OCI-LY3 (cell line): ENCODE measurements at regions not wholly inside any gene's neighbourhood (a gene's known extent, or its start where the extent isn't known, plus 50 kb on each side); places are given as distances from the start of the nearest gene placed in this dataset.

ENCODE experiments used
- H2AFZ ChIP-seq: fragments of 200-600, 300-600 bp; shearing (Covaris generic); 2 replicates; pipeline ENCODE4 v1.6.0; 2014; ENCODE audit warnings: antibody characterized with exemption, low read depth, low read length
- H3K27ac ChIP-seq: fragments of 200-600, 300-600 bp; sonication (generic); 2 replicates; pipeline ENCODE4 v1.5.1; 2014; ENCODE audit warnings: mild to moderate bottlenecking, low read length, moderate library complexity, mixed read lengths
- H3K27me3 ChIP-seq: fragments of 200-600, 300-600 bp; sonication (generic); 2 replicates; pipeline ENCODE4 v1.6.1; 2014; ENCODE audit warnings: low read depth, low read length, mixed read lengths
- H3K36me3 ChIP-seq: fragments of 200-600, 300-600 bp; sonication (generic); replicated peaks from 2 replicates; pipeline ENCODE3; 2014; ENCODE audit warnings: low read depth, low read length, mixed read lengths
- H3K4me1 ChIP-seq: fragments of 300-600, 200-600 bp; sonication (generic); 2 replicates; pipeline ENCODE4 v1.6.1; 2014; ENCODE audit warnings: low read length, mixed read lengths
- H3K4me2 ChIP-seq: fragments of 200-600, 300-600 bp; sonication (generic); 2 replicates; pipeline ENCODE4 v1.6.1; 2014; ENCODE audit warnings: low read length, mixed read lengths
- H3K4me3 ChIP-seq: fragments of 300-600, 200-600 bp; sonication (generic); 2 replicates; pipeline ENCODE4 v1.5.1; 2014; ENCODE audit warnings: antibody characterized with exemption, mild to moderate bottlenecking, low read length, moderate library complexity
- H3K79me2 ChIP-seq: fragments of 300-600, 200-600 bp; shearing (Covaris generic); 2 replicates; pipeline ENCODE4 v1.6.1; 2014; ENCODE audit warnings: mild to moderate bottlenecking, low read length, mixed read lengths
- H3K9ac ChIP-seq: fragments of 300-600, 200-600 bp; shearing (Covaris generic); 2 replicates; pipeline ENCODE4 v1.6.0; 2014; ENCODE audit warnings: mild to moderate bottlenecking, low read length, moderate library complexity
- H3K9me3 ChIP-seq: fragments of 200-600, 300-600 bp; shearing (Covaris generic); 2 replicates; pipeline ENCODE4 v1.6.1; 2014; ENCODE audit warnings: low read length, mixed read lengths; ENCODE audit not compliant: insufficient read depth
- H4K20me1 ChIP-seq: fragments of 200-600, 300-600 bp; sonication (generic); 2 replicates; pipeline ENCODE4 v1.6.1; 2016; ENCODE audit warnings: low read length, mixed read lengths; ENCODE audit not compliant: insufficient read depth
- EZH2phosphoT487 ChIP-seq: fragments of 200-600 bp; shearing (Covaris generic); IDR thresholded peaks from 2 replicates; pipeline ENCODE4 v1.6.1; 2018; ENCODE audit warnings: antibody characterized with exemption, mixed run types, low read depth
- TF ChIP-seq, protein P1 (sequence below): fragments of 200-600, 300-600 bp; sonication (generic); IDR thresholded peaks from 2 replicates; pipeline ENCODE4 v1.5.1; 2014; ENCODE audit warnings: antibody characterized with exemption, low read length, low read depth

DNA sequence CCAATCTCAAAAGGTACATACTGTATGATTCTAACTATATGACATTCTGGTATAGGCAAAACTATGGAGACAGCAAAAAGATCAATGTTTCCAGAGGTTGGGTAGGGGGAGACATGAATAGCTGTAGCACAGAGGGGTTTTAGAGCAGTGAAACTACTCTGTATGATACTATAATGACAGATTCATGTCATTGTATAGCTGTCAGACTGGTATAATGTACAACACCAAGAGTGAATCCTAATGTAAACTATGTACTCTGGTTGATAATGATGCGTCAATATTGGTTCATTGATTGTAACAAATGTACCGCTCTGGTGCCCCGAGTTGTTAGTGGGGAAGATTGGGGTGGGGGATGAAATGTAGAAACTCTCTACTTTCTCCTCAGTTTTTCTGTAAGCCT, 172.4 kb upstream of the SPOPL start:
- no peaks in the 10 kb centered on the region for H3K79me2 ChIP-seq
- no peaks in the 10 kb centered on the region for H4K20me1 ChIP-seq
- H3K36me3 ChIP-seq, result no peaks in the 10 kb centered on the region
- no peak overlapping the region for H3K4me3 ChIP-seq
- no peak overlapping the region for H3K9ac ChIP-seq
- TF ChIP-seq EZH2phosphoT487, result no peak
- TF ChIP-seq, protein P1, sequence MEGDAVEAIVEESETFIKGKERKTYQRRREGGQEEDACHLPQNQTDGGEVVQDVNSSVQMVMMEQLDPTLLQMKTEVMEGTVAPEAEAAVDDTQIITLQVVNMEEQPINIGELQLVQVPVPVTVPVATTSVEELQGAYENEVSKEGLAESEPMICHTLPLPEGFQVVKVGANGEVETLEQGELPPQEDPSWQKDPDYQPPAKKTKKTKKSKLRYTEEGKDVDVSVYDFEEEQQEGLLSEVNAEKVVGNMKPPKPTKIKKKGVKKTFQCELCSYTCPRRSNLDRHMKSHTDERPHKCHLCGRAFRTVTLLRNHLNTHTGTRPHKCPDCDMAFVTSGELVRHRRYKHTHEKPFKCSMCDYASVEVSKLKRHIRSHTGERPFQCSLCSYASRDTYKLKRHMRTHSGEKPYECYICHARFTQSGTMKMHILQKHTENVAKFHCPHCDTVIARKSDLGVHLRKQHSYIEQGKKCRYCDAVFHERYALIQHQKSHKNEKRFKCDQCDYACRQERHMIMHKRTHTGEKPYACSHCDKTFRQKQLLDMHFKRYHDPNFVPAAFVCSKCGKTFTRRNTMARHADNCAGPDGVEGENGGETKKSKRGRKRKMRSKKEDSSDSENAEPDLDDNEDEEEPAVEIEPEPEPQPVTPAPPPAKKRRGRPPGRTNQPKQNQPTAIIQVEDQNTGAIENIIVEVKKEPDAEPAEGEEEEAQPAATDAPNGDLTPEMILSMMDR, result no peak
- no peaks in the 10 kb centered on the region for H3K27me3 ChIP-seq
- no peak overlapping the region for H3K4me2 ChIP-seq
- no peak overlapping the region for H2AFZ ChIP-seq
- no peak overlapping the region for H3K27ac ChIP-seq
- H3K9me3 ChIP-seq, result no peaks in the 10 kb centered on the region
- peaks cover 9% of the 10 kb centered on the region for H3K4me1 ChIP-seq

DNA sequence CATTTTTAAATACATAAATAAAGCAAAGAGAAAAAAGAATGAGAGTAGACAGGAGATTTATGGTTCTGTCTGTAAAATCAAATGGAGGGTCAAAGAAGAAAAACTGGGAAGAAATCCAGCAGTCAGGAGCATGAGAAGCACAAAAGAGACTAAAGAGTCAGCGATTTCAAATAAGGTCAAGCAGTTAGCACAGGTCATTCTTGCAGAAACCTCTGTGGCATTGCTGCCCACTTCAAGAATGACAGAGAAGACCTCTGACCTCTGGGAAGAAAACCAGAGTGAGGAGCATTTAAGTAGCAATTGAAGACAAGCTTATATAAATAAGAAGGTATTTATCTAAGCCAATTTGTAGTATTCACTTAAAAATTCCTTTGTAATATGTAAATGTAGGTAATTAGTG, 172.0 kb upstream of the SPOPL start:
- TF ChIP-seq, protein P1, result no peak
- no peak for TF ChIP-seq EZH2phosphoT487

DNA sequence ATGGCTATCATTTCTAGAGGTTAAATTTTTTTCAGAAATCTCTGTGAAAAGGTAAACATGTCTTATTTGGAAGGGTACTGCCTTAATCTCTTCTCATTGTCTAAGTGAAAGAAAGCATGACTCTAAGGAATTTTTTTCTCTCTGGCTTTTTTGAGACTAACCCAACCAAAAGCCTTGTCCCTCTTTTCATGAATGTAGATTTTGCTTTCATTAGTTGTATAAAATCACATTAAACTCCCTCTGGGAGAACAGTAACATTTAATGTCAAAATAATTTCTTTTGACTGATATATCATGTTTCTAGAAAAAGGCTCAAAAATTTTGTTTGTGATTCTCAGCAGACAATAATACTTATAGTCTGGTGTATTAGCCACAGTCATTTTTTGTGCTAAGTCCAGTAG, 168.4 kb upstream of the SPOPL start:
- no peak overlapping the region for H3K4me2 ChIP-seq
- no peak overlapping the region for H3K4me3 ChIP-seq
- TF ChIP-seq EZH2phosphoT487, result no peak
- TF ChIP-seq, protein P1, result no peak
- no peaks in the 10 kb centered on the region for H3K36me3 ChIP-seq
- H3K4me1 ChIP-seq, result no peaks in the 10 kb centered on the region
- H4K20me1 ChIP-seq, result no peaks in the 10 kb centered on the region
- H3K9me3 ChIP-seq, result no peaks in the 10 kb centered on the region
- H2AFZ ChIP-seq, result no peak overlapping the region
- no peak overlapping the region for H3K27ac ChIP-seq
- no peaks in the 10 kb centered on the region for H3K27me3 ChIP-seq
- H3K9ac ChIP-seq, result no peak overlapping the region
- H3K79me2 ChIP-seq, result no peaks in the 10 kb centered on the region

More for the DNA sequence above, 172.0 kb upstream of the SPOPL start:
- H3K27me3 ChIP-seq, result no peaks in the 10 kb centered on the region
- H4K20me1 ChIP-seq, result no peaks in the 10 kb centered on the region
- no peaks in the 10 kb centered on the region for H3K79me2 ChIP-seq
- H3K27ac ChIP-seq, result no peak overlapping the region
- no peak overlapping the region for H3K4me2 ChIP-seq
- H3K36me3 ChIP-seq, result no peaks in the 10 kb centered on the region
- H3K9me3 ChIP-seq, result no peaks in the 10 kb centered on the region
- peaks cover 9% of the 10 kb centered on the region for H3K4me1 ChIP-seq
- H2AFZ ChIP-seq, result no peak overlapping the region
- no peak overlapping the region for H3K4me3 ChIP-seq
- H3K9ac ChIP-seq, result no peak overlapping the region

GRCh38 chr2:138333677-138334076, 167.9 kb upstream of the SPOPL start:
- H3K9ac ChIP-seq, result no peak overlapping the region
- H3K79me2 ChIP-seq, result no peaks in the 10 kb centered on the region
- TF ChIP-seq EZH2phosphoT487, result no peak
- TF ChIP-seq, protein P1, result no peak
- H3K36me3 ChIP-seq, result no peaks in the 10 kb centered on the region
- no peaks in the 10 kb centered on the region for H3K27me3 ChIP-seq
- no peaks in the 10 kb centered on the region for H3K9me3 ChIP-seq
- H3K4me1 ChIP-seq, result no peaks in the 10 kb centered on the region
- no peak overlapping the region for H3K4me2 ChIP-seq
- no peak overlapping the region for H3K27ac ChIP-seq
- H4K20me1 ChIP-seq, result no peaks in the 10 kb centered on the region
- no peak overlapping the region for H3K4me3 ChIP-seq
- no peak overlapping the region for H2AFZ ChIP-seq
